Keratinocyte (primary cell): ENCODE measurements at regions not wholly inside any gene's neighbourhood (a gene's known extent, or its start where the extent isn't known, plus 50 kb on each side); places are given as distances from the start of the nearest gene placed in this dataset.
"Not testable (repeated sequence)": the region's sequence is repeated elsewhere in the genome, so short reads cannot be mapped to it uniquely, and the experiment has no call there.

ENCODE experiments used
- DNase-seq: peaks from one replicate; pipeline ENCODE4 v3.0.0-alpha.2; 2011; ENCODE audit warnings: low read depth, missing footprints, low spot score
- FAIRE-seq: peaks from 2 replicates; lab custom pipeline; 2011; peaks lifted over from hg19 to GRCh38; lab: Jason Lieb, UNC
- H2AFZ ChIP-seq: 2 replicates; pipeline ENCODE4 v1.6.0; 2012; ENCODE audit warnings: low read length, control low read depth, inconsistent platforms; ENCODE audit not compliant: control insufficient read depth
- H3K27ac ChIP-seq: 2 replicates; pipeline ENCODE4 v1.5.1; 2011; ENCODE audit warnings: low read length; ENCODE audit not compliant: control insufficient read depth, insufficient read depth
- H3K27me3 ChIP-seq: 3 replicates; pipeline ENCODE4 v1.6.0; 2011; ENCODE audit warnings: low read length; ENCODE audit not compliant: control insufficient read depth, insufficient read depth; ENCODE audit errors: extremely low read depth
- H3K36me3 ChIP-seq, 2 experiments: 2 replicates in 1 of 2; 3 replicates in 1 of 2; pipeline ENCODE4 v1.5.1; 2011; ENCODE audit warnings: low read length in 2 of 2, mild to moderate bottlenecking in 1 of 2; ENCODE audit not compliant: control insufficient read depth in 2 of 2, insufficient read depth in 2 of 2; ENCODE audit errors: extremely low read depth in 1 of 2
- H3K4me1 ChIP-seq: 3 replicates; pipeline ENCODE4 v1.5.1; 2011; ENCODE audit warnings: low read length; ENCODE audit not compliant: control insufficient read depth, insufficient read depth; ENCODE audit errors: extremely low read depth
- H3K4me2 ChIP-seq: 3 replicates; pipeline ENCODE4 v1.6.0; 2011; ENCODE audit warnings: low read depth, low read length; ENCODE audit not compliant: control insufficient read depth, insufficient read depth; ENCODE audit errors: extremely low read depth
- H3K4me3 ChIP-seq, 3 experiments: fragments of 200-600 bp in 1 of 3; sonication (generic) in 1 of 3; 2 replicates in 2 of 3; 3 replicates in 1 of 3; pipeline ENCODE4 v1.5.1; 2011 to 2016; ENCODE audit warnings: low read length in 3 of 3, mild to moderate bottlenecking in 3 of 3, control low read depth in 2 of 3, inconsistent platforms in 1 of 3, low read depth in 1 of 3, mixed read lengths in 1 of 3, mixed run types in 1 of 3, moderate library complexity in 1 of 3; ENCODE audit not compliant: control insufficient read depth in 2 of 3, insufficient read depth in 2 of 3; ENCODE audit errors: extremely low read depth in 1 of 3
- H3K79me2 ChIP-seq: 2 replicates; pipeline ENCODE4 v1.6.0; 2012; ENCODE audit warnings: low read length; ENCODE audit not compliant: control insufficient read depth, insufficient read depth
- H3K9ac ChIP-seq: 3 replicates; pipeline ENCODE4 v1.6.0; 2011; ENCODE audit warnings: low read length; ENCODE audit not compliant: control insufficient read depth, insufficient read depth; ENCODE audit errors: extremely low read depth
- H3K9me1 ChIP-seq: 3 replicates; pipeline ENCODE4 v1.6.0; 2011; ENCODE audit warnings: low read length; ENCODE audit not compliant: control insufficient read depth, insufficient read depth; ENCODE audit errors: extremely low read depth
- H3K9me3 ChIP-seq: 2 replicates; pipeline ENCODE4 v1.5.1; 2012; ENCODE audit warnings: low read depth, low read length; ENCODE audit not compliant: control insufficient read depth
- H4K20me1 ChIP-seq: 3 replicates; pipeline ENCODE4 v1.6.0; 2011; ENCODE audit warnings: low read length; ENCODE audit not compliant: control insufficient read depth, insufficient read depth; ENCODE audit errors: extremely low read depth
- EZH2 ChIP-seq: IDR thresholded peaks from one replicate; pipeline ENCODE4 v1.6.1; 2012; ENCODE audit warnings: inconsistent platforms, mild to moderate bottlenecking, low read length, moderate library complexity
- dilution Hi-C: fragments of 300-500 bp; cut with MboI; formaldehyde crosslinking; loops from one replicate; pipeline ENCODE4 v1.7.0; 2020; ENCODE audit warnings: low sequenced_read_pairs; ENCODE audit not compliant: extremely low pct_ligation_motif_present
- TF ChIP-seq, protein P1 (sequence below), 3 experiments: IDR thresholded peaks in 1 of 3; conservative IDR thresholded peaks in 1 of 3; optimal IDR thresholded peaks in 1 of 3; 2 replicates in 2 of 3; 3 replicates in 1 of 3; pipeline versions ENCODE3 to v1.5.1; 2011; ENCODE audit warnings: low read length in 3 of 3, mild to moderate bottlenecking in 3 of 3, moderate library complexity in 2 of 3, control low read depth in 1 of 3, inconsistent platforms in 1 of 3; ENCODE audit not compliant: insufficient read depth in 2 of 3; ENCODE audit errors: extremely low read depth in 1 of 3

GRCh38 chr7:156376317-156376716 is 264.3 kb upstream of the RNF32 start:
- peaks cover 1% of the 10 kb centered on the region for H3K9me3 ChIP-seq
- DNase-seq: no peak
- H3K9ac ChIP-seq: no peak overlapping the region
- dilution Hi-C loops: no loop called here
- TF ChIP-seq, protein P1, sequence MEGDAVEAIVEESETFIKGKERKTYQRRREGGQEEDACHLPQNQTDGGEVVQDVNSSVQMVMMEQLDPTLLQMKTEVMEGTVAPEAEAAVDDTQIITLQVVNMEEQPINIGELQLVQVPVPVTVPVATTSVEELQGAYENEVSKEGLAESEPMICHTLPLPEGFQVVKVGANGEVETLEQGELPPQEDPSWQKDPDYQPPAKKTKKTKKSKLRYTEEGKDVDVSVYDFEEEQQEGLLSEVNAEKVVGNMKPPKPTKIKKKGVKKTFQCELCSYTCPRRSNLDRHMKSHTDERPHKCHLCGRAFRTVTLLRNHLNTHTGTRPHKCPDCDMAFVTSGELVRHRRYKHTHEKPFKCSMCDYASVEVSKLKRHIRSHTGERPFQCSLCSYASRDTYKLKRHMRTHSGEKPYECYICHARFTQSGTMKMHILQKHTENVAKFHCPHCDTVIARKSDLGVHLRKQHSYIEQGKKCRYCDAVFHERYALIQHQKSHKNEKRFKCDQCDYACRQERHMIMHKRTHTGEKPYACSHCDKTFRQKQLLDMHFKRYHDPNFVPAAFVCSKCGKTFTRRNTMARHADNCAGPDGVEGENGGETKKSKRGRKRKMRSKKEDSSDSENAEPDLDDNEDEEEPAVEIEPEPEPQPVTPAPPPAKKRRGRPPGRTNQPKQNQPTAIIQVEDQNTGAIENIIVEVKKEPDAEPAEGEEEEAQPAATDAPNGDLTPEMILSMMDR (optimal IDR thresholded peaks at IDR 0.05 in 1 of 3, IDR thresholded peaks at IDR 0.05 in 1 of 3, conservative IDR thresholded peaks at IDR 0.05 in 1 of 3; ENCODE audit: extremely low read depth in 1 of 3, insufficient read depth in 2 of 3, low read length in 3 of 3): no peak
- no peak for TF ChIP-seq EZH2
- no peaks in the 10 kb centered on the region for H3K79me2 ChIP-seq
- H2AFZ ChIP-seq: no peak overlapping the region
- H3K4me2 ChIP-seq: no peak overlapping the region
- no peaks in the 10 kb centered on the region for H3K4me1 ChIP-seq
- no peaks in the 10 kb centered on the region for H3K9me1 ChIP-seq
- H3K4me3 ChIP-seq: no peak overlapping the region
- H3K27me3 ChIP-seq: no peaks in the 10 kb centered on the region
- no peaks in the 10 kb centered on the region for H4K20me1 ChIP-seq
- no peak overlapping the region for H3K27ac ChIP-seq
- FAIRE-seq: no peak
- H3K36me3 ChIP-seq: no peaks in the 10 kb centered on the region

GRCh38 chr7:156374335-156374734 is 266.2 kb upstream of the RNF32 start:
- dilution Hi-C loops: no loop called here
- H3K4me1 ChIP-seq: no peaks in the 10 kb centered on the region
- H3K27me3 ChIP-seq: no peaks in the 10 kb centered on the region
- H3K27ac ChIP-seq: no peak overlapping the region
- H3K36me3 ChIP-seq: no peaks in the 10 kb centered on the region
- DNase-seq: no peak
- H2AFZ ChIP-seq: no peak overlapping the region
- H3K9me3 ChIP-seq: peaks cover 1% of the 10 kb centered on the region
- no peak overlapping the region for H3K4me3 ChIP-seq
- H3K79me2 ChIP-seq: no peaks in the 10 kb centered on the region
- no peaks in the 10 kb centered on the region for H4K20me1 ChIP-seq
- H3K4me2 ChIP-seq: no peak overlapping the region
- H3K9ac ChIP-seq: no peak overlapping the region
- H3K9me1 ChIP-seq: no peaks in the 10 kb centered on the region
- TF ChIP-seq EZH2: no peak
- TF ChIP-seq, protein P1 (optimal IDR thresholded peaks at IDR 0.05 in 1 of 3, IDR thresholded peaks at IDR 0.05 in 1 of 3, conservative IDR thresholded peaks at IDR 0.05 in 1 of 3; ENCODE audit: extremely low read depth in 1 of 3, insufficient read depth in 2 of 3, low read length in 3 of 3): no peak
- FAIRE-seq: no peak

DNA sequence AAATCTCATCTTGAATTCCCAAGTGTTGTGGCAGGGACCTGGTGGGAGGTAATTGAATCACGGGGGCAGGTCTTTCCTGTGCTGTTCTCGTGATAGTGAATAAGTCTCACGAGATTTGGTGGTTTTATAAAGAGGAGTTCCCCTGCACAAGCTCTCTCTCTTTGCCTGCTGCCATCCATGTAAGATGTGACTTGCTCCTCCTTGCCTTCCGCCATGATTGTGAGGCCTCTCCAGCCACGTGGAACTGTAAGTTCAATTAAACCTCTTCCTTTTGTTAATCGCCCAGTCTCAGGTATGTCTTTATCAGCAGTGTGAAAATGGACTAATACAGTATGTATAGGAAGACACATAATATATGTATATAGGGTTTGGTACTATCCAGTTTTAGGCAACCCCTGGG is 270.6 kb upstream of the RNF32 start:
- FAIRE-seq, H2AFZ ChIP-seq, H3K36me3 ChIP-seq, DNase-seq, H3K4me2 ChIP-seq, H3K9ac ChIP-seq, H3K27ac ChIP-seq, H3K9me1 ChIP-seq, H3K4me3 ChIP-seq, H3K27me3 ChIP-seq, H3K4me1 ChIP-seq, dilution Hi-C loops, H4K20me1 ChIP-seq, H3K9me3 ChIP-seq, H3K79me2 ChIP-seq: not testable (repeated sequence)
